ENCODE measurements at regions not wholly inside any gene's neighbourhood (a gene's known extent, or its start where the extent isn't known, plus 50 kb on each side); places are given as distances from the start of the nearest gene placed in this dataset.

DNA sequence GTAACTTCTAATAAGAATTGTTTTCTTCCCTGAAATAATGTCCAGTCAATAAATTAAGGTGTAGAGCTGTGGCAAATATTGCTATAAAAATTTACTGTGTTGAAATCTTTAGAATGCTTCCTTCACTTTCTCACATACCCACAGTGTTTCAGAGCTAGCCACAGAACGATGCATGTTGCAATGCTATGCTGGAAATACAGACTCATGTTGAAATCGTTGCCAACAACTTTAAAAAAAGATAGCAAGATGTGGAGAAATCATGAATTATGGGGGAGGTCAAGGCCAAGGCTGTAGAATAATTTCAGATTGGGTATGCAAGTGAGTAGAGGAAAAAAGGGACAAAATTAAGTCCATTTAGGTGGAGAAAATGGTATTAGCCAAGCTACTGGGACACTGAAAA lies 204.8 kb downstream of the VEGFC start:
- TF ChIP-seq ZNF660 (tag by site-specific recombination; IDR thresholded peaks at IDR 0.05) = no peak
- no peak for TF ChIP-seq ZNF423 (tag by site-specific recombination; IDR thresholded peaks at IDR 0.05)
- TF ChIP-seq, protein P1, sequence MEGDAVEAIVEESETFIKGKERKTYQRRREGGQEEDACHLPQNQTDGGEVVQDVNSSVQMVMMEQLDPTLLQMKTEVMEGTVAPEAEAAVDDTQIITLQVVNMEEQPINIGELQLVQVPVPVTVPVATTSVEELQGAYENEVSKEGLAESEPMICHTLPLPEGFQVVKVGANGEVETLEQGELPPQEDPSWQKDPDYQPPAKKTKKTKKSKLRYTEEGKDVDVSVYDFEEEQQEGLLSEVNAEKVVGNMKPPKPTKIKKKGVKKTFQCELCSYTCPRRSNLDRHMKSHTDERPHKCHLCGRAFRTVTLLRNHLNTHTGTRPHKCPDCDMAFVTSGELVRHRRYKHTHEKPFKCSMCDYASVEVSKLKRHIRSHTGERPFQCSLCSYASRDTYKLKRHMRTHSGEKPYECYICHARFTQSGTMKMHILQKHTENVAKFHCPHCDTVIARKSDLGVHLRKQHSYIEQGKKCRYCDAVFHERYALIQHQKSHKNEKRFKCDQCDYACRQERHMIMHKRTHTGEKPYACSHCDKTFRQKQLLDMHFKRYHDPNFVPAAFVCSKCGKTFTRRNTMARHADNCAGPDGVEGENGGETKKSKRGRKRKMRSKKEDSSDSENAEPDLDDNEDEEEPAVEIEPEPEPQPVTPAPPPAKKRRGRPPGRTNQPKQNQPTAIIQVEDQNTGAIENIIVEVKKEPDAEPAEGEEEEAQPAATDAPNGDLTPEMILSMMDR (tag by site-specific recombination; IDR thresholded peaks at IDR 0.05) = no peak
- no peak for TF ChIP-seq ZBTB1 (tag by site-specific recombination; IDR thresholded peaks at IDR 0.05)
- TF ChIP-seq ZSCAN23 (tag by site-specific recombination; IDR thresholded peaks at IDR 0.05) = no peak
- no peak for TF ChIP-seq ZBTB17 (tag by site-specific recombination; IDR thresholded peaks at IDR 0.05)
- TF ChIP-seq ZNF560 (tag by site-specific recombination; IDR thresholded peaks at IDR 0.05; ENCODE audit: borderline replicate concordance) = no peak
